HepG2 (cell line): ENCODE measurements at regions not wholly inside any gene's neighbourhood (a gene's known extent, or its start where the extent isn't known, plus 50 kb on each side); places are given as distances from the start of the nearest gene placed in this dataset.
"Not testable (repeated sequence)": the region's sequence is repeated elsewhere in the genome, so short reads cannot be mapped to it uniquely, and the experiment has no call there.

Experiments
- HCFC1 ChIP-seq: fragments of 150-350 bp; IDR thresholded peaks from 2 replicates; pipeline ENCODE4 v1.6.1; 2014; ENCODE audit warnings: low read depth, low read length
- NFYB ChIP-seq: sonication (generic); formaldehyde crosslinking; IDR thresholded peaks from 2 replicates; pipeline ENCODE4 v1.4.0; 2020; ENCODE audit warnings: missing genetic modification reagents
- POLR2A ChIP-seq, 2 experiments: IDR thresholded peaks; 2 replicates each; pipeline ENCODE4 v1.6.1; 2011; ENCODE audit warnings: low read depth in 2 of 2, low read length in 2 of 2, mild to moderate bottlenecking in 1 of 2, moderate library complexity in 1 of 2; ENCODE audit not compliant: insufficient read depth in 1 of 2
- REST ChIP-seq, 2 experiments: IDR thresholded peaks; 2 replicates each; pipeline ENCODE4 v1.6.1; 2011 to 2012; ENCODE audit warnings: low read length in 2 of 2, borderline replicate concordance in 1 of 2, low read depth in 1 of 2, mild to moderate bottlenecking in 1 of 2, moderate library complexity in 1 of 2
- SKI ChIP-seq: fragments of 450-650 bp; IDR thresholded peaks from one replicate; pipeline ENCODE4 v1.6.1; 2018; ENCODE audit warnings: mild to moderate bottlenecking; ENCODE audit not compliant: partially characterized antibody
- SOX5 ChIP-seq: IDR thresholded peaks from 2 replicates; pipeline ENCODE4 v1.6.1; 2016; ENCODE audit warnings: borderline replicate concordance
- SRF ChIP-seq: IDR thresholded peaks from 2 replicates; pipeline ENCODE4 v1.6.1; 2011; ENCODE audit warnings: mild to moderate bottlenecking, low read depth, low read length, moderate library complexity
- TEAD2 ChIP-seq: sonication (generic); formaldehyde crosslinking; IDR thresholded peaks from 2 replicates; pipeline ENCODE4 v1.9.0; 2021; ENCODE audit warnings: missing genetic modification reagents

- TF ChIP-seq TEAD2 (CRISPR knock-in tag); SOX5 (CRISPR knock-in tag); SRF; REST (IDR thresholded peaks at IDR 0.05; ENCODE audit: borderline replicate concordance in 1 of 2, low read depth in 1 of 2, low read length in 2 of 2); HCFC1; NFYB; SKI; POLR2A (IDR thresholded peaks at IDR 0.05; ENCODE audit: insufficient read depth in 1 of 2, low read depth in 2 of 2, low read length in 2 of 2): not testable (repeated sequence)
Observed at GRCh38 chr16:16563962-16564361, 185.0 kb downstream of the NPIPA7 start.
